ENCODE measurements at regions not wholly inside any gene's neighbourhood (a gene's known extent, or its start where the extent isn't known, plus 50 kb on each side); places are given as distances from the start of the nearest gene placed in this dataset.

- no peak for ATAC-seq
- TF ChIP-seq ZNF8 (CRISPR knock-in tag; IDR thresholded peaks at IDR 0.05) (no peak), SNAI2 (CRISPR knock-in tag; IDR thresholded peaks at IDR 0.05) (no peak), CSRNP3 (CRISPR knock-in tag; IDR thresholded peaks at IDR 0.05) (no peak), GLIS3 (CRISPR knock-in tag; IDR thresholded peaks at IDR 0.05) (no peak), ESRRG (CRISPR knock-in tag; IDR thresholded peaks at IDR 0.05) (no peak), CSDC2 (CRISPR knock-in tag; IDR thresholded peaks at IDR 0.05) (no peak), ZFP3 (CRISPR knock-in tag; IDR thresholded peaks at IDR 0.05) (no peak), POU6F1 (CRISPR knock-in tag; IDR thresholded peaks at IDR 0.05; ENCODE audit: borderline replicate concordance, low read depth) (no peak), RARB (CRISPR knock-in tag; IDR thresholded peaks at IDR 0.05) (no peak), OSR1 (CRISPR knock-in tag; IDR thresholded peaks at IDR 0.05) (no peak), ARNTL (CRISPR knock-in tag; IDR thresholded peaks at IDR 0.05; ENCODE audit: borderline replicate concordance, low read depth) (no peak), BACH2 (CRISPR knock-in tag; IDR thresholded peaks at IDR 0.05; ENCODE audit: borderline replicate concordance) (no peak)
These were observed 88.6 kb upstream of the SPACA1 start for GRCh38 chr6:87959083-87959482.

GRCh38 chr6:87951751-87952150 lies 95.9 kb upstream of the SPACA1 start:
- TF ChIP-seq ZFP3 (CRISPR knock-in tag; IDR thresholded peaks at IDR 0.05) (no peak), ISL1 (CRISPR knock-in tag; IDR thresholded peaks at IDR 0.05) (no peak), BACH2 (CRISPR knock-in tag; IDR thresholded peaks at IDR 0.05; ENCODE audit: borderline replicate concordance) (no peak)
- no peak for ATAC-seq

- TF ChIP-seq POU6F1 (CRISPR knock-in tag; IDR thresholded peaks at IDR 0.05; ENCODE audit: borderline replicate concordance, low read depth), result no peak
- TF ChIP-seq CSDC2 (CRISPR knock-in tag; IDR thresholded peaks at IDR 0.05), result no peak
- no peak for TF ChIP-seq BACH2 (CRISPR knock-in tag; IDR thresholded peaks at IDR 0.05; ENCODE audit: borderline replicate concordance)
- no peak for TF ChIP-seq ZNF565 (CRISPR knock-in tag; conservative IDR thresholded peaks at IDR 0.05; ENCODE audit: low read depth)
- no peak for TF ChIP-seq ZFP3 (CRISPR knock-in tag; IDR thresholded peaks at IDR 0.05)
- no peak for TF ChIP-seq CREB5 (CRISPR knock-in tag; IDR thresholded peaks at IDR 0.05; ENCODE audit: low read depth)
- TF ChIP-seq ZFP30 (CRISPR knock-in tag; IDR thresholded peaks at IDR 0.05), result no peak
- TF ChIP-seq CSRNP3 (CRISPR knock-in tag; IDR thresholded peaks at IDR 0.05), result no peak
- ATAC-seq, result no peak
These were observed 97.0 kb upstream of the SPACA1 start for GRCh38 chr6:87950614-87951013.

GRCh38 chr6:87949194-87949593 lies 98.4 kb upstream of the SPACA1 start:
- no peak for TF ChIP-seq SNAI2 (CRISPR knock-in tag; IDR thresholded peaks at IDR 0.05)
- TF ChIP-seq ESRRG (CRISPR knock-in tag; IDR thresholded peaks at IDR 0.05), result no peak
- no peak for TF ChIP-seq CSDC2 (CRISPR knock-in tag; IDR thresholded peaks at IDR 0.05)
- no peak for TF ChIP-seq RARB (CRISPR knock-in tag; IDR thresholded peaks at IDR 0.05)
- TF ChIP-seq ISL1 (CRISPR knock-in tag; IDR thresholded peaks at IDR 0.05), result no peak
- no peak for TF ChIP-seq ZC3H10 (CRISPR knock-in tag; IDR thresholded peaks at IDR 0.05)
- no peak for TF ChIP-seq PATZ1 (CRISPR knock-in tag; IDR thresholded peaks at IDR 0.05; ENCODE audit: borderline replicate concordance)
- no peak for TF ChIP-seq ZNF565 (CRISPR knock-in tag; conservative IDR thresholded peaks at IDR 0.05; ENCODE audit: low read depth)
- no peak for TF ChIP-seq ZFP3 (CRISPR knock-in tag; IDR thresholded peaks at IDR 0.05)
- no peak for TF ChIP-seq ZFP30 (CRISPR knock-in tag; IDR thresholded peaks at IDR 0.05)
- TF ChIP-seq TCF4 (CRISPR knock-in tag; IDR thresholded peaks at IDR 0.05; ENCODE audit: borderline replicate concordance), result no peak
- TF ChIP-seq TSHZ2 (CRISPR knock-in tag; IDR thresholded peaks at IDR 0.05), result no peak
- no peak for TF ChIP-seq TOX (CRISPR knock-in tag; IDR thresholded peaks at IDR 0.05; ENCODE audit: borderline replicate concordance)
- no peak for TF ChIP-seq ZNF70 (CRISPR knock-in tag; IDR thresholded peaks at IDR 0.05)
- no peak for TF ChIP-seq ARNTL (CRISPR knock-in tag; IDR thresholded peaks at IDR 0.05; ENCODE audit: borderline replicate concordance, low read depth)
- TF ChIP-seq ZNF8 (CRISPR knock-in tag; IDR thresholded peaks at IDR 0.05), result no peak
- ATAC-seq, result no peak
